LNCaP clone FGC (cell line): ENCODE measurements at regions not wholly inside any gene's neighbourhood (a gene's known extent, or its start where the extent isn't known, plus 50 kb on each side); places are given as distances from the start of the nearest gene placed in this dataset.

Experiments
- DNase-seq: peaks from one replicate; pipeline ENCODE4 v3.0.0-alpha.2; 2011; ENCODE audit warnings: low read depth
- H3K4me3 ChIP-seq: 2 replicates; pipeline ENCODE4 v1.5.1; 2011; ENCODE audit warnings: mild to moderate bottlenecking, low read depth, low read length, control low read depth
- CTCF ChIP-seq: IDR thresholded peaks from 2 replicates; pipeline ENCODE4 v1.5.1; 2012; ENCODE audit warnings: mild to moderate bottlenecking; ENCODE audit not compliant: control insufficient read depth, insufficient read depth; ENCODE audit errors: extremely low read depth

- no peak for TF ChIP-seq CTCF
- no peak for DNase-seq
- H3K4me3 ChIP-seq = no peak overlapping the region
Measured at GRCh38 chr2:19819097-19820065, 82.4 kb downstream of the TTC32 start.

GRCh38 chr2:19818543-19818942 is 83.2 kb downstream of the TTC32 start:
- no peak for DNase-seq
- TF ChIP-seq CTCF = no peak
- H3K4me3 ChIP-seq = no peak overlapping the region

GRCh38 chr2:19818039-19818438 is 83.7 kb downstream of the TTC32 start:
- H3K4me3 ChIP-seq = no peak overlapping the region
- TF ChIP-seq CTCF = no peak
- no peak for DNase-seq

GRCh38 chr2:19815746-19816145 is 86.0 kb downstream of the TTC32 start:
- no peak overlapping the region for H3K4me3 ChIP-seq
- no peak for TF ChIP-seq CTCF
- DNase-seq = no peak

GRCh38 chr2:19812166-19812565 is 89.6 kb downstream of the TTC32 start:
- no peak overlapping the region for H3K4me3 ChIP-seq
- DNase-seq = no peak
- TF ChIP-seq CTCF = no peak

- no peak for TF ChIP-seq CTCF
- H3K4me3 ChIP-seq = no peak overlapping the region
Measured at GRCh38 chr2:19811186-19811585, 90.6 kb downstream of the TTC32 start.

More at GRCh38 chr2:19811186-19811585, 90.6 kb downstream of the TTC32 start:
- DNase-seq = no peak
